SKM-1 (cell line): ENCODE measurements at regions not wholly inside any gene's neighbourhood (a gene's known extent, or its start where the extent isn't known, plus 50 kb on each side); places are given as distances from the start of the nearest gene placed in this dataset.
"Not testable (repeated sequence)": the region's sequence is repeated elsewhere in the genome, so short reads cannot be mapped to it uniquely, and the experiment has no call there.

Experiments
- DNase-seq: peaks from one replicate; lab custom pipeline; 2025; ENCODE audit not compliant: unreplicated experiment; lab: John Stamatoyannopoulos, UW

- no peak for DNase-seq
These were observed 321.3 kb downstream of the FOXO1 start for GRCh38 chr13:40345149-40345514.

GRCh38 chr13:40345654-40346372, 320.6 kb downstream of the FOXO1 start:
- DNase-seq, result no peak

- DNase-seq, result no peak
These were observed 319.8 kb downstream of the FOXO1 start for GRCh38 chr13:40346592-40346991.

GRCh38 chr13:40348096-40348679, 318.3 kb downstream of the FOXO1 start:
- no peak for DNase-seq

GRCh38 chr13:40350283-40350992, 316.0 kb downstream of the FOXO1 start:
- DNase-seq, result no peak

- DNase-seq, result no peak
These were observed 314.7 kb downstream of the FOXO1 start for GRCh38 chr13:40351537-40352379.

- no peak for DNase-seq
These were observed 314.1 kb downstream of the FOXO1 start for GRCh38 chr13:40352380-40352778.

GRCh38 chr13:40352802-40353562, 313.5 kb downstream of the FOXO1 start:
- no peak for DNase-seq

GRCh38 chr13:40355126-40355724, 311.2 kb downstream of the FOXO1 start:
- no peak for DNase-seq

GRCh38 chr13:40356011-40356410, 310.4 kb downstream of the FOXO1 start:
- no peak for DNase-seq

GRCh38 chr13:40356458-40356857, 310.0 kb downstream of the FOXO1 start:
- DNase-seq, result not testable (repeated sequence)

GRCh38 chr13:40362502-40362901, 303.9 kb downstream of the FOXO1 start:
- no peak for DNase-seq

- no peak for DNase-seq
These were observed 302.8 kb downstream of the FOXO1 start for GRCh38 chr13:40363653-40364052.

- DNase-seq, result no peak
These were observed 300.3 kb downstream of the FOXO1 start for GRCh38 chr13:40366119-40366518.

GRCh38 chr13:40368127-40368891, 298.1 kb downstream of the FOXO1 start:
- DNase-seq, result no peak

GRCh38 chr13:40370661-40371060, 295.8 kb downstream of the FOXO1 start:
- DNase-seq, result no peak

- no peak for DNase-seq
These were observed 294.8 kb downstream of the FOXO1 start for GRCh38 chr13:40371531-40372125.

- not testable (repeated sequence) for DNase-seq
These were observed 292.8 kb downstream of the FOXO1 start for GRCh38 chr13:40373608-40374007.
